Subcutaneous abdominal adipose tissue (tissue), 5 donors: ENCODE measurements at regions not wholly inside any gene's neighbourhood (a gene's known extent, or its start where the extent isn't known, plus 50 kb on each side); places are given as distances from the start of the nearest gene placed in this dataset.
"Not testable (repeated sequence)": the region's sequence is repeated elsewhere in the genome, so short reads cannot be mapped to it uniquely, and the experiment has no call there.

Experiments
- H3K27ac ChIP-seq: one replicate; pipeline ENCODE4 v1.7.0; 2013; ENCODE audit warnings: low read depth, mild to moderate bottlenecking, inconsistent platforms, low read length, moderate library complexity
- H3K27me3 ChIP-seq, 5 donors: one replicate each; pipeline ENCODE4 v1.7.0; 2013; ENCODE audit warnings: low read length in 5 of 5, inconsistent platforms in 1 of 5; ENCODE audit not compliant: control insufficient read depth in 5 of 5, insufficient read depth in 4 of 5
- H3K36me3 ChIP-seq, 5 donors: one replicate each; pipeline ENCODE4 v1.7.0; 2013; ENCODE audit warnings: low read length in 5 of 5; ENCODE audit not compliant: control insufficient read depth in 5 of 5, insufficient read depth in 5 of 5
- H3K4me1 ChIP-seq, 5 donors: one replicate each; pipeline ENCODE4 v1.7.0; 2013; ENCODE audit warnings: low read length in 5 of 5, mild to moderate bottlenecking in 3 of 5, moderate library complexity in 1 of 5; ENCODE audit not compliant: control insufficient read depth in 5 of 5, insufficient read depth in 5 of 5
- H3K4me3 ChIP-seq, 5 donors: one replicate each; pipeline ENCODE4 v1.7.0; 2013; ENCODE audit warnings: low read length in 5 of 5, low read depth in 1 of 5
- H3K9ac ChIP-seq, 5 donors: one replicate each; pipeline ENCODE4 v1.7.0; 2013; ENCODE audit warnings: low read length in 5 of 5, mild to moderate bottlenecking in 4 of 5, moderate library complexity in 3 of 5
- H3K9me3 ChIP-seq, 5 donors: one replicate each; pipeline ENCODE4 v1.7.0; 2013; ENCODE audit warnings: low read length in 5 of 5; ENCODE audit not compliant: control insufficient read depth in 5 of 5
- donor health status: healthy.
- donor health status: healthy.
- donor health status: healthy.
- donor health status: healthy.
- donor health status: healthy.

- H3K27ac ChIP-seq, H3K4me3 ChIP-seq, H3K9ac ChIP-seq, H3K9me3 ChIP-seq, H3K27me3 ChIP-seq, H3K4me1 ChIP-seq, H3K36me3 ChIP-seq: not testable (repeated sequence)
Observed at GRCh38 chr1:761791-762190, 75.3 kb upstream of the OR4F16 start.

- H3K27me3 ChIP-seq, H3K4me3 ChIP-seq, H3K9me3 ChIP-seq, H3K9ac ChIP-seq, H3K4me1 ChIP-seq, H3K27ac ChIP-seq, H3K36me3 ChIP-seq: not testable (repeated sequence)
Observed at GRCh38 chr1:771449-771848, 85.0 kb upstream of the OR4F16 start.

- not testable (repeated sequence) for H3K36me3 ChIP-seq, H3K9ac ChIP-seq, H3K27me3 ChIP-seq, H3K27ac ChIP-seq, H3K9me3 ChIP-seq
- Histone ChIP-seq H3K4me3 (peak overlapping the region in 2 of 5 donors; percentile 68 to 71), H3K4me1 (peaks cover 0 to 14% (median 3%) of the 10 kb centered on the region in 5 donors)
Observed at GRCh38 chr1:777480-778180, 91.2 kb upstream of the OR4F16 start.

- H3K36me3 ChIP-seq, H3K27me3 ChIP-seq, H3K9me3 ChIP-seq: not testable (repeated sequence)
- Histone ChIP-seq H3K27ac (peak overlapping the region; percentile 62), H3K9ac (peak overlapping the region in 4 of 5 donors; percentile 58 to 70 (median 64)), H3K4me1 (peaks cover 0 to 14% (median 3%) of the 10 kb centered on the region in 5 donors), H3K4me3 (peak overlapping the region; percentile 60 to 76 (median 68))
Observed at GRCh38 chr1:778451-779278, 92.2 kb upstream of the OR4F16 start.

GRCh38 chr1:779621-780020, 93.2 kb upstream of the OR4F16 start:
- Histone ChIP-seq H3K4me3 (peak overlapping the region in 2 of 5 donors; percentile 22 to 32), H3K27ac (peak overlapping the region; percentile 62)

GRCh38 chr1:788835-789234, 102.4 kb upstream of the OR4F16 start:
- H3K9me3 ChIP-seq: peaks cover 0 to 12% (median 0%) of the 10 kb centered on the region in 5 donors
- H3K36me3 ChIP-seq: no peaks in the 10 kb centered on the region
- H3K27me3 ChIP-seq: no peaks in the 10 kb centered on the region
- H3K4me3 ChIP-seq: no peak overlapping the region
- no peaks in the 10 kb centered on the region for H3K4me1 ChIP-seq
- H3K27ac ChIP-seq: no peak overlapping the region
- no peak overlapping the region for H3K9ac ChIP-seq

More at GRCh38 chr1:779621-780020, 93.2 kb upstream of the OR4F16 start:
- peaks cover 0 to 14% (median 3%) of the 10 kb centered on the region in 5 donors for H3K4me1 ChIP-seq
- not testable (repeated sequence) for H3K9me3 ChIP-seq, H3K27me3 ChIP-seq, H3K9ac ChIP-seq, H3K36me3 ChIP-seq

- not testable (repeated sequence) for H3K36me3 ChIP-seq, H3K27me3 ChIP-seq, H3K9ac ChIP-seq, H3K4me1 ChIP-seq, H3K4me3 ChIP-seq, H3K27ac ChIP-seq
- H3K9me3 ChIP-seq: peaks cover 0 to 12% (median 0%) of the 10 kb centered on the region in 5 donors
Observed at GRCh38 chr1:789606-790005, 103.2 kb upstream of the OR4F16 start.

GRCh38 chr1:790388-790930, 104.0 kb upstream of the OR4F16 start:
- not testable (repeated sequence) for H3K27ac ChIP-seq, H3K36me3 ChIP-seq, H3K4me3 ChIP-seq, H3K9ac ChIP-seq, H3K4me1 ChIP-seq, H3K27me3 ChIP-seq
- peaks cover 0 to 12% (median 0%) of the 10 kb centered on the region in 5 donors for H3K9me3 ChIP-seq

- not testable (repeated sequence) for H3K27me3 ChIP-seq, H3K9ac ChIP-seq, H3K4me1 ChIP-seq, H3K27ac ChIP-seq, H3K4me3 ChIP-seq, H3K36me3 ChIP-seq
- H3K9me3 ChIP-seq: peaks cover 0 to 12% (median 0%) of the 10 kb centered on the region in 5 donors
Observed at GRCh38 chr1:794310-794709, 107.9 kb upstream of the OR4F16 start.

GRCh38 chr1:794918-795584, 108.6 kb upstream of the OR4F16 start:
- not testable (repeated sequence) for H3K9me3 ChIP-seq, H3K36me3 ChIP-seq, H3K4me1 ChIP-seq, H3K27me3 ChIP-seq, H3K9ac ChIP-seq, H3K27ac ChIP-seq, H3K4me3 ChIP-seq
